ENCODE measurements at regions not wholly inside any gene's neighbourhood (a gene's known extent, or its start where the extent isn't known, plus 50 kb on each side); places are given as distances from the start of the nearest gene placed in this dataset.

GRCh38 chr1:30201015-30201414, 522.4 kb downstream of the MATN1 start:
- Mint-ChIP-seq H3K4me3 (no peak overlapping the region), H3K9me3 (no peaks in the 10 kb centered on the region)

DNA sequence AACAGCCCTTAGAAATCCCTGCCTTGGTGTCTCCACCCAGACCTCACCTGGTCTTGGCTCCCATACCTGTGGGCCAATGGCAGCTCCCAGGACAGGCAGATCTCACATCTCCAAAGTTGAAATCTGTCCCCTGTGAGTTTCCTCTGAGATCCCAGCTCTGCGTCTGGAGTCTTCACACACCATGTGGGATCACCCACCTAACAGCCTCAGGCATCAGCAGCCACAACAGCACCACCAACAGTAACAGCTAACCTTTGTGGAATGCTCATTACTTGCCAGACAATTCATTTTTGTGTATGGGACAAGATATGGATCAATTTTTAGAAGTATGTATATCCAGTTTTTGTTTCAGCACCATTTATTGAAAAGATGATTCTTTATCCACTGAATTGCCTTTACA, 523.2 kb downstream of the MATN1 start:
- Mint-ChIP-seq H3K9me3 (no peaks in the 10 kb centered on the region), H3K36me3 (no peaks in the 10 kb centered on the region), H3K27me3 (peaks cover 5% of the 10 kb centered on the region), H3K4me3 (no peak overlapping the region), H3K4me1 (no peaks in the 10 kb centered on the region), H3K27ac (no peak overlapping the region)

More at GRCh38 chr1:30201015-30201414, 522.4 kb downstream of the MATN1 start:
- H3K27me3 Mint-ChIP-seq = peaks cover 2% of the 10 kb centered on the region
- H3K27ac Mint-ChIP-seq = no peak overlapping the region
- no peaks in the 10 kb centered on the region for H3K36me3 Mint-ChIP-seq
- no peaks in the 10 kb centered on the region for H3K4me1 Mint-ChIP-seq

GRCh38 chr1:30199563-30199962, 523.8 kb downstream of the MATN1 start:
- Mint-ChIP-seq H3K4me1 (no peaks in the 10 kb centered on the region), H3K36me3 (no peaks in the 10 kb centered on the region), H3K27ac (no peak overlapping the region), H3K27me3 (peaks cover 7% of the 10 kb centered on the region), H3K9me3 (no peaks in the 10 kb centered on the region), H3K4me3 (no peak overlapping the region)

GRCh38 chr1:30198795-30199403, 524.5 kb downstream of the MATN1 start:
- Mint-ChIP-seq H3K9me3 (no peaks in the 10 kb centered on the region), H3K4me3 (no peak overlapping the region), H3K27me3 (peaks cover 10% of the 10 kb centered on the region), H3K4me1 (no peaks in the 10 kb centered on the region), H3K36me3 (no peaks in the 10 kb centered on the region), H3K27ac (no peak overlapping the region)

DNA sequence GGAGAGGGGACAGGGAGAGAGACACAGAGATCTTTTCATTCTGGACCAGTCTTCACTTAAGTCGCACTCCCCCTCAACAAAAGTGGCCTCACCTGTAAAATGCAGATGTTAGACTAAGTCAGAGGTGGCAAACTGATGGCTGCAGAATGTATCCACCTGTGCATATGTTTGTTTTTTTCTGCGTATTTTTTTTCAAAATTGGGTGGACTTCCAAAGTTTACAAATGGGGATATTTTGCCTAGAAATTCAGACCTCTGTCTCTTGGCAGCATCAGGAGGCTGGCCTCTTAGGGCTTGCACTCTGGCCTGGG, 525.0 kb downstream of the MATN1 start:
- Mint-ChIP-seq H3K4me3 (no peak overlapping the region), H3K36me3 (no peaks in the 10 kb centered on the region), H3K9me3 (no peaks in the 10 kb centered on the region), H3K4me1 (no peaks in the 10 kb centered on the region), H3K27ac (no peak overlapping the region), H3K27me3 (peaks cover 10% of the 10 kb centered on the region)

GRCh38 chr1:30197639-30198450, 525.5 kb downstream of the MATN1 start:
- peaks cover 10% of the 10 kb centered on the region for H3K27me3 Mint-ChIP-seq
- no peaks in the 10 kb centered on the region for H3K4me1 Mint-ChIP-seq
- H3K27ac Mint-ChIP-seq = no peak overlapping the region
- no peaks in the 10 kb centered on the region for H3K9me3 Mint-ChIP-seq
- H3K4me3 Mint-ChIP-seq = no peak overlapping the region
- H3K36me3 Mint-ChIP-seq = no peaks in the 10 kb centered on the region

DNA sequence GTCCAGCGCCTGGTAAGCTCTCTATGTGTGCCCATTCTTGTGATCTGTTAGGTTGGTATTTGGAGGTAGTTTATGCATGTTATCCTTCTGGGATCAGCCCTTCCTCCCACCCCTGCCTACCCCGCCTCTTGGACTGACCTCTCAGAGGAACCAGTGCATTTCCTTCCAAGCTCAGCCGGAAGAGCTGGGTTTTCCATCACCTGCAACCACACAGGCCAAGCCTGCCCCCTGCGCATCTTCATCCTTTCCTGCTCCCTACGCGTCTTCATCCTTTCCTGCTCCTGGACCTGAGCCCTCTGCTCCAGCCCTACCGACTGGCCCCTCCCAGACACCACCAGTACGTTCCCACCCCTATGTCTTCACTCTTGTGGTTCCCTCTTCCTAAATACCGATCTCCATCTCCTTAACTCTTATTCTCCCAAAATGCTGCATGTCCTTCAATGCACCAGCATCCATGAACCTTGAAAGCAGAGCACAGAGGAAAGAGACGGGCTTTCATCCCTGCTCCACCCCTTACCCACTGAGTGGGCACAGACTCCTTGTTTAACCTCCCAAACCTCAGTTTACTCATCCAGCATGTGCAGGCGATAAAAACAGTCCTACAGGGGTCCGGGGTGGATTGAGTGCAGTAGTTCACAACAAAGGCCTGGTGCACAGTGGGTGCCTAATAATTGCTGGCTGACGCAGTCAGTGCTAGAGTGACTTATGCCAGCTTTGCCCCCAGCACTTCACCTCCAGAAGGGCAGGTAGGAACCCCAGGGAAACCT, 526.3 kb downstream of the MATN1 start:
- Mint-ChIP-seq H3K27me3 (peaks cover 10% of the 10 kb centered on the region), H3K9me3 (no peaks in the 10 kb centered on the region), H3K4me1 (no peaks in the 10 kb centered on the region), H3K36me3 (no peaks in the 10 kb centered on the region), H3K4me3 (no peak overlapping the region), H3K27ac (no peak overlapping the region)

GRCh38 chr1:30196457-30196856, 526.9 kb downstream of the MATN1 start:
- Mint-ChIP-seq H3K4me3 (no peak overlapping the region), H3K36me3 (no peaks in the 10 kb centered on the region), H3K27ac (no peak overlapping the region), H3K4me1 (no peaks in the 10 kb centered on the region), H3K9me3 (no peaks in the 10 kb centered on the region), H3K27me3 (peaks cover 10% of the 10 kb centered on the region)

DNA sequence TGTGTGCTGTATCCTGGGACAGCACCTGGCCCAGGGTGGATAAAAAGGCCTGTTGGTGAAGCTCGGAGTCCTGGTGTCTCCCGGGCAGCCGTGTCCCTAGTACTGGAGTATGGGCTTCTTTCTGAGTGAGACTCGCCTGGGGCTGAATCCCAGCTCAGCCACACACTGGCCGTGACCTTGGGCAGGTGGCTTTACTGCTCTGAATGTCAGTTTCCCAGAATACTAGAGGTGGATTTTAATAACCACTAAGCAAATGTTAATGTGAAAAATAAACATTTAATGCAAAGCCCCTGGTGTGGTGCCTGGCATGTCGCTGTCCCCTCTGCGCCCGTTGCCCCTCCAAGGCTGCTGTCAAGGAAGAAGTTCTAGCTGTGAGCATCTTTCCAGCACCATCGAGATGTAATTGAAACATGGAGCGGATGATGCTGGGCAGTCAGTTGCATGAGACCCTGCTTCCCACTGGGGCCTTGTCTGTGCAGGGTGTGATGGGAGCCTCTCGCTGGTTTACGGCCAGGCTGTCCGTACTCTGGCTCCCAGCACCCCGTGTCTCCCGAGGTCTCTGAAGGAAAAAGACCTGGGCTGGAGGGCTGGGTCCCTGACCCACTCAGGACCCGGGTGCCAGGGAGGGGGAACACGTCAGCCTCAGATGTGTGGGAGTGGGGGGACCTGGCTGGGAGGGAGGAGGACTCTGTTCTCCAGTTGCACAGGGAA, 527.8 kb downstream of the MATN1 start:
- Mint-ChIP-seq H3K9me3 (no peaks in the 10 kb centered on the region), H3K27me3 (peaks cover 10% of the 10 kb centered on the region), H3K4me1 (no peaks in the 10 kb centered on the region), H3K27ac (no peak overlapping the region), H3K4me3 (no peak overlapping the region), H3K36me3 (no peaks in the 10 kb centered on the region)

DNA sequence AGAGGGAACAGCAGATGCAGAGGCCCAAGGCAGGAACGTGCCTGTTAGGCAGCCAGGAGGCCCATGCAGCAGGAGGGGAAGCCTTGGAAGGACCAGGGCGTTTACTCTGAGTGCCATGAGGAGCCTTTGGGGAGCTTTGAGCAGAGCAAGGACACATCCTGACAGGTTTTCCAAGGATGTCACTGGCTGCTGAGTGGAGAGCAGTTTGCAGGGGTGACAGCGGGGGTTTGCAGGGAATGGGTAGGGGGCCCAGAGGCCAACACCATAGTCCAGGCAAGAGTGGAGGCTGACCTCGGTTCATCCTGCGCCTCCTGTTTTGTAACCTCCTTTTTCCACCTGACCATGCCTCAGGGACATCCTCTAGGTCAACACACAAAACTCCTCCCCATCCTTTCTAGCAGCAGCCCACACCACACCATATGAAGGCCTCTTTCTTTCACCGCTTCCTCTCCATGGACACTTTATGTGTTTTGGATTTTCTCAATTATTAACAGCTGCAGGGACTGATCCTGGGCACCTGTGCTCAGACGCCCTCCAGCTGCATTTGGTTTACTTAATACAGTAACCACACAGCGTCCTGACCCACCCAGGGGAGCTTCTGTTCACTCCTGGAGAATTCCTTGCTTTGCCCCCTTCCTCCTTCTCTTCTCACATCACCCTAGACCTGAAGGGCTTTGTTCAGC, 528.5 kb downstream of the MATN1 start:
- H3K9me3 Mint-ChIP-seq = no peaks in the 10 kb centered on the region
- no peaks in the 10 kb centered on the region for H3K36me3 Mint-ChIP-seq
- H3K4me3 Mint-ChIP-seq = no peak overlapping the region
- no peak overlapping the region for H3K27ac Mint-ChIP-seq
- H3K27me3 Mint-ChIP-seq = peaks cover 10% of the 10 kb centered on the region
- no peaks in the 10 kb centered on the region for H3K4me1 Mint-ChIP-seq

GRCh38 chr1:30194046-30194619, 529.3 kb downstream of the MATN1 start:
- Mint-ChIP-seq H3K4me1 (no peaks in the 10 kb centered on the region), H3K27ac (no peak overlapping the region), H3K4me3 (no peak overlapping the region), H3K9me3 (no peaks in the 10 kb centered on the region), H3K27me3 (peaks cover 13% of the 10 kb centered on the region), H3K36me3 (no peaks in the 10 kb centered on the region)

- no peaks in the 10 kb centered on the region for H3K9me3 Mint-ChIP-seq
- no peak overlapping the region for H3K4me3 Mint-ChIP-seq
- H3K36me3 Mint-ChIP-seq = no peaks in the 10 kb centered on the region
- no peaks in the 10 kb centered on the region for H3K4me1 Mint-ChIP-seq
- peaks cover 16% of the 10 kb centered on the region for H3K27me3 Mint-ChIP-seq
- no peak overlapping the region for H3K27ac Mint-ChIP-seq
Observed at GRCh38 chr1:30192969-30193630, 530.3 kb downstream of the MATN1 start.

- Mint-ChIP-seq H3K27me3 (peaks cover 17% of the 10 kb centered on the region), H3K4me3 (no peak overlapping the region), H3K9me3 (no peaks in the 10 kb centered on the region), H3K4me1 (no peaks in the 10 kb centered on the region), H3K36me3 (no peaks in the 10 kb centered on the region), H3K27ac (no peak overlapping the region)
Observed at GRCh38 chr1:30191154-30191702, 532.2 kb downstream of the MATN1 start.

DNA sequence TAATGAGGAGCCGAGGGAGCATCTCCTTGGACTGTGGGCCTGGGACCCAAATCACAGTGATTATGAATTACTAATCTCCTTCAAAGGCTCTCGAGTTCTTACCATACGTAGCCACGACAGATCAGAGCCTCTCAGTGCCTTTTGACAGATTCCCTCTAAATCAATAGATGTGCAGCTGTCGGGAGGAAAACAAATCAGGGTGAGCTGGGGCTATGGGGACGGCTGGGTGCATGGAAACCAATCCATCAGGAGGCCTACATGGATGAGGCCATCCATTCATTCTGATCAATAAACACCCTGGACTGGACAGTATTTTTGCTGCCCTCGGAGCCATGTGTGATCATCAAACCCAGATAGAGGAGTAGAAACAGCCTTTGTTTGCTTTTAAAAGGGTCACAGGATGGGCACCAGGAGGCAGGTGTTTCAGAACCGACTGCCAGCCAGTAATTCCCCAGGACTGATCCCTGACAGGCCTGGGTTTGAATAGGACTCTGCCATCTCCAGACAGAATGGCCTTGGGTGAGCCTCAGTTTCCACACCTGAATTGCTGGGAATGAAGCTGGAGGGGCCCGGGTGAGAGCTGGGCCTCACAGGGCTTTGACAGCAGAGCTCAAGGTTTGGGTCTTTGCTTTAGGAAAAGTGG, 532.8 kb downstream of the MATN1 start:
- Mint-ChIP-seq H3K36me3 (no peaks in the 10 kb centered on the region), H3K4me1 (no peaks in the 10 kb centered on the region), H3K9me3 (no peaks in the 10 kb centered on the region), H3K27me3 (peaks cover 17% of the 10 kb centered on the region), H3K27ac (no peak overlapping the region), H3K4me3 (no peak overlapping the region)
